GM12874 (cell line): ENCODE measurements at regions not wholly inside any gene's neighbourhood (a gene's known extent, or its start where the extent isn't known, plus 50 kb on each side); places are given as distances from the start of the nearest gene placed in this dataset.

Experiments used
- CTCF ChIP-seq: IDR thresholded peaks from 2 replicates; pipeline ENCODE4 v1.5.1; 2011; ENCODE audit warnings: low read depth, mild to moderate bottlenecking, control low read depth, low read length, moderate library complexity; ENCODE audit not compliant: insufficient read depth

DNA sequence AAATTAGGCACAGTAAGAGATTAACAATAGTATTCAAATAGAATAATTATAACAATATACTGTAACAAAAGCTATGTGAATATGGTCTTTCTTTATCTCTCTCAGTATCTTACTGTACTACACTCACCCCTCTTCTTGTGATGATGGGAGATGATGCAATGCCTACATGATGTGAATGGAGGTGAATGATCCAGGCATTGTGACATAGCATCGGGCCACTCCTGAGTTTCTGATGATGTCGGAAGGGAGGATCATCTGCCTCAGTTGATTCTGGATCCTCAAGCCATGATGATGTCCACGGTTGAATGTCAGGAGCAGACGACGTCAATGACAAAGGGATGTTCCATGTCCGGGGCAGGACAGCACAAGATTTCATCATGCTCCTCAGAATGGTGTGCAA lies 268.3 kb upstream of the MGAT5 start:
- TF ChIP-seq CTCF: no peak

- TF ChIP-seq CTCF: no peak
Measured at GRCh38 chr2:133986081-133986837, 267.6 kb upstream of the MGAT5 start.

DNA sequence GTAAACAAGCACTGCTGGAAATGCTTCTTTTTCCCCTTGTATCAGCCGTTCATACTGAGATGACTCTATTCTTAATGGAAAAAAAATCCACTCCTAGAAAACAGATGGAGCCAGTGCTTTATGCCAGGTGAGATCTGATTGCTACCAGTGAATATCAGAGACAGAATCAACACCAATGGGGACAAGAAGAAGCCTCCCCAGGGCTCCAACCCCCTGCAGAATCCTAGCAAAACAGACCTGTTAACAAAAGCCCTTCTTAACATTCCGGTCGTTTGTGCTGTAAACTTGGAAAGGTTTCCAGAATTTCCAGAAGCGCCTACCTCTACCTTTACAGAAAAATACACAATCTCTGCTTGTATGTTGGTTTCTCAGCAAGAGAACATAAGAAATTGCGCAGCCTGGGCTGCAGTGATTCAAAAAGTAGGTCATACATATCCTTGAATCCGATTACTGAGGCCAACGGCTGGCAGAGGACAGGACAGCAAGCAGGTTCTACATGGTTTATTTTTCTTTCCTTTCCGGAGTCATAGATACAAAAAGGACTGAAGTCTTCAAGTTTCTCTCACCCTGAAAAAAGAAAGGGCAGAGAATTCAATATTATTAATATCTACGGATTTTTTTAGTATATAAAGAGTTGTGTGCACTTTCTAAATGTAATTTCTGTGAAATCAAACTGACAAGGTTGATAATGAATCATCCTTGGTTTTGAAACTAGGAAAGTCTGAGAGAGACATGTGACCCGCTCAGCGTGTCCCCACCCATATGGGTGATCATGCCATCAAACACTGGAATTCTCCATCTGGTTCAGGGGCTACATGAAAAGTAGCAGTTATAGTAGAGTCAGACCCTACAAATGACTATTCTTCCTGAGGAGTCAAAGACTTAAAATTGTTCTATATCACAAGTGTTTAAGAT lies 266.7 kb upstream of the MGAT5 start:
- no peak for TF ChIP-seq CTCF

GRCh38 chr2:133988316-133988891 lies 265.5 kb upstream of the MGAT5 start:
- TF ChIP-seq CTCF: no peak

DNA sequence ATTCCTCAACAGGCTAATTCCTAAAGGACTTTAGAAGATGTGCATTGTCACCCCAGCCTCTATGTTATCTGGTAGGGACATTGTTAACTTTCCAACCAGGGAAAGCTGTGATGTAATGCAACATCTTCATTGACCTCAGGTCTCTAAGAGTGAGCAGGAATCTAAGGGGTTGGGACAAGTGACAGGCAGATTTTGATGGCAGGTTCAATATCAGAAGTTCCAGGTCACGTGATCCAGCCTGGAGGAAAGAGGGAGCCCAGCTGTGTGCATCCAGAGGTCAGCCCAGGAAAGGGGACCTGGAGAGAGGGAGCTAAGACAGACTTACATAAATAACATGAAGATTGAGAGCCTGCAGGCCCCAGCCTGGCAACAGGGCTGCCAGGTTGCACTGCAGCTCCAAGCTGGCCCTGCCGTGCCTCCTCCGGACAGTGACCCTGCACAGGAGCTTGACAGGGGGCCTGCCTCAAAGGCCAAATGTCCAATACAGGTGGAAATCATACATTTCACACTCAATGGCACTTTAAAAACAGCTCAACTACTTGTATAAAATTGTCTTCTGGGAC lies 262.2 kb upstream of the MGAT5 start:
- TF ChIP-seq CTCF: no peak

- TF ChIP-seq CTCF: no peak
Measured at GRCh38 chr2:133992454-133992853, 261.4 kb upstream of the MGAT5 start.

DNA sequence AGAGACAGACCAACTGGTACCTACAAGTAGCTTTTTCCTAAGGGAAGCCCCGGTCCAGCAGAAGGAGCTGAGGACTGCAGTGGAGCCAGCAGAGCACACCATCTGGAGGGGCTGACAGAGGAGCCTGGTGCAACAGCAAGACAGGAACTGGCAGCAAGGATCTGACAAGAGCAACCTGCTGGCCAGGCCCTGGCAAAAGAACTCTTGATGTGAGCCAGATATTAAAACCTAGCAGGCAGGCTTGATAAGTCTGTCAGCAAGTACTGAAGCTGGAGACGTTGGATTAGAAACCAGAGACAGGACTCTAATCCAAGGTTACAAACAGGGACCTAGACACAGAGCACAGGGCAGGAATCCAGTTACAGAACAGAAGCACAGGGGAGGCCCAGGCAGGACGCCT lies 260.7 kb upstream of the MGAT5 start:
- no peak for TF ChIP-seq CTCF
